HG03469 (cell line): ENCODE measurements at regions not wholly inside any gene's neighbourhood (a gene's known extent, or its start where the extent isn't known, plus 50 kb on each side); places are given as distances from the start of the nearest gene placed in this dataset.
"Not testable (repeated sequence)": the region's sequence is repeated elsewhere in the genome, so short reads cannot be mapped to it uniquely, and the experiment has no call there.

Source experiments
- ATAC-seq: cut with Tn5 transposase; IDR thresholded peaks from one replicate; pipeline ENCODE4 v1.9.1; 2021; ENCODE audit warnings: mild to moderate bottlenecking, moderate library complexity, moderate number of reproducible peaks; ENCODE audit not compliant: unreplicated experiment

DNA sequence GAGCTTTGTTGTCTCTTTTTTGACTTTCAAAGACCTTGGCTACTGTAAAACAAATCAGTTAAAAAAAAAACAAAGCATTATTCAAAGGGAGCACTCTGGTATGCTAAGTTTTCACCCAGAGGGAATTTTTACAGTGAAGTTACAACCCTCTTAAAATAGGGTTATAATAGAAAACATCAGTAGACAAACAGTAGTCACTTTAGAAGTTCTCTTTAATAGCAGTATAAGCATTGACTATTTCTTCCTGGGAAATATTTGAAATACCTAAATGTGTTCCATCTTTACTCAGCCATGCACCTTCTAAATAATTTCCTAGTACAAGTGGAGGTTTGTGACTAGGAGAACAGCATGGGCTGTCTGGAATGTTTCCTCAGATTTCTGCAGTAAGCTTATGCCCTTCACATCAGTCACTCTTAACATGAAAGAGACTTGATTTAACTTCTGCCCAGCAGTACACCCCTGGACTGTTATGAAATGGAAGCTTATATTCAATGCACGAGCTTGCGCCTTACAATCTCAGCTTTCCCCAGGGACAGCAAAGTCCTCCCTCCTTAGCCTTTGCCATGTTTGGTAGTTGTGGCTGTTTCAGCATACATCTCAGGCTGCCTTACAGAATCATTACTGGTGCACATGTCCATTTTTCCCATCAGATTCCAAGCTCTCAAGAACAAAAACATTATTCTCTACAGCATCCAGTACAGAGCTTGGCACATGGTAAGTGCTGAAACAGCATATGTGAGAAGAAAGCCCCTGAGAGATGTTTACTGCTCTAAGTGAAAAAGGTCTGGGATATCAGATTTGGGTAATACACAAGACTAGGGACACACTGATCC is 191.5 kb downstream of the ZNF608 start:
- no peak for ATAC-seq

DNA sequence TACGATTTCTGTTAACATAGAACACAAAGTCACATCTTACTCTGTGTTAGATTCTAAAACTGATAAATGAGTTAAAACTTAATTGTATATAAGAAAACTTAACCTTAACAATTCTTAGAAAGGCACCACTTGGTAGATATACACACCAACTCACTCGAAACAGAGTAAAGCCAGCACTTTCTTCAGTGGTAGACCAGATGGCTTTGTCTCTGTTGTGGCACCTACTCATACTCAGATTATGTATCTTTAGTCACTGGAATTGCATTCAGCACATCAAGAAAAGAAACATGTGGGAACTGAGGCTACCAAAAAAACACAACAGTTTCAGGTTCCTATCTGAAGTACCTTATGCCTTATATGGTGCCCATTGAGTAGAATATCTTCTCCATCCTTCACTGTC is 192.5 kb downstream of the ZNF608 start:
- no peak for ATAC-seq

DNA sequence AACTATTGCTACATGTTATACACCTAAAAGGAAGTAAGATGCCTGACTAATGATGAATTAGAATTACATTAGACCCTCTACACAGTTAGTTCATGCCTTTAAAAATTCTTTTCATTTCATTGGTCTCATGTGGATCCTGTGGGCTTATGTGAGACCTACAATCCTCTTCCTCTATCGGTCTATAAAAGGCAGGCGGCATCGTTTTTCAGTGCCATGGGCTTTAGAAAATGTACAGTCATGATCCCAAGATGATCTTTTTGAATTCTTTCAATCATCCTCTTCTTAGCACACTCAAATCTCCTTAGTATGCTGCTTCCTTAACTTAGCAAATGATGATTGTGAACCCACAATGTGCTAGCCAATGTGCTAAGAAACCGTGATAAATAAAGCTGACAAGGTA is 193.9 kb downstream of the ZNF608 start:
- no peak for ATAC-seq

DNA sequence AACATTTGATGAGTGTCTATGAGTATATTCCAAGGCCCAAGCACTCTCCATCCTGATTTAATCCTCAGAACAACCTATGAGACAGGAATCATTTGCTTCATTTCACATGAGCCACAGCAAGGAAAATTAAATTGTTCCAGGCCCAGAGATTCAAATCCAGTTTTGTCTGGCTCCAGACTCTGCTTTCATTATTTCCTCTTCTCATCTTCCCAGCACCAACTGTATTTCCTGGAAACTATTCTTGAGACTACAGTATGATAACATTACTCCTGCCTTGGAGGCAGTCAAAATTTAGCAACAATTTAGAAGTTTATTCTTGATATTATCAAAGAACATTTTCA is 194.5 kb downstream of the ZNF608 start:
- no peak for ATAC-seq

DNA sequence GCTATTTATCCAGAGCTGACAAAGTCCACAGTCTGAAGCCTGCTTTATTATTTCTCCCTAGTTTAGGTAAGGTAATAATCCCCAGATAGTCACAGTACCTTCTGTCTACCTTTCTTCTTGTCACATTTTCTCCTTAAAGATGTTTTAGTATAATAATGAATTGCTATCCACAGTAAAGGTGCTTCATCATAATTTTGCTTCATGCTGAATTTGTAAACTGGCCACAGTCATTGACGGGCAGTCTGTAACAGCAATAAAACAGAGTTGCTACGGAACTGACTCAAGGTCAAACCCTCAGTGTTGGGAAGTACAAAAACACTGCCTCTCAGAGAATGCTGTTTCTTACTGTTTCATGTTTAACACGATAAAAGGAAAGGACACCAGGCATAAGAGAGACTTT is 195.7 kb downstream of the ZNF608 start:
- ATAC-seq: no peak

DNA sequence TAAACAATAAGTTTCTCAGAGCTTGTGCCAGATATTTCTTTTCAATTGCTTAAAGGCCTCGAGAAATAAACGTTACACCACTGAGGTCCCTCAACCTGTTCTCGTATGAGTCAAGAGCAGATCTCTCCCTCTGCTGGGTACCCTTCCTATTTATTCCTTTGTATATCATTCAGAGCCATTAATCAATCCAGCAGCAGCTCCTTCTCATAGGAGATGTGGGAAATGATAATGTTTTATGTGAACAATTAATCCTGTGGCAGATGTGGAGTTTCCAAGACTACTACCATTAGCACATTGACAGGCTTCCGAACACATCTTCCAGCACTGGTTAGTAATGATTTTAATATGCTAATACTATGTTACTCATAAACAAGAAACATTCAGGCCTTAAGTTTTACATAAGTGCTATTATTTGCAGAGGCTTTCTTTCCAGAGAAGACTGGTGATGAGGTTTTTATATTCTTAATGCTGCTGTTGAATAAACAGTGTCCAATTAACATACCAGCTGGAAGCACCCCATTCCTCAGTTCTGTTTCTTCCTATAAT is 196.5 kb downstream of the ZNF608 start:
- no peak for ATAC-seq

DNA sequence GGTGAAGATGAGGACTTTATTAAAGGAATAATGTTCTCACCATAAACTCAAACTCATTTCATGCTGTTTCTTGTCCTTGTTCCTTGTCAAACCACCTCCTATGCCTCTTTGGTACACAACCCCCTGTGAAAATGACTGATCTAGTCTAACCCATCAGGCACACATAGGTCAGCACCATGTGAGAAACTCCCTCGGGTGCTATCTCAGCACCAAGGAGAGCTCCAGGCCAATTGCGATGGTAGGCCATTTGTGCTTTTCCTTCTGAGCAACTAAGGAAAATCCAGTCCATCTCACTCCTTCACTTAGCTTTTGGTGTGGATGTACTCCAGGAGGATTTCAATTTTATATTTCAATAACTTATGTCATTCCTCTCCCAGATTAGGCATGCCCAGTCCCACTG is 199.8 kb downstream of the ZNF608 start:
- ATAC-seq: no peak

DNA sequence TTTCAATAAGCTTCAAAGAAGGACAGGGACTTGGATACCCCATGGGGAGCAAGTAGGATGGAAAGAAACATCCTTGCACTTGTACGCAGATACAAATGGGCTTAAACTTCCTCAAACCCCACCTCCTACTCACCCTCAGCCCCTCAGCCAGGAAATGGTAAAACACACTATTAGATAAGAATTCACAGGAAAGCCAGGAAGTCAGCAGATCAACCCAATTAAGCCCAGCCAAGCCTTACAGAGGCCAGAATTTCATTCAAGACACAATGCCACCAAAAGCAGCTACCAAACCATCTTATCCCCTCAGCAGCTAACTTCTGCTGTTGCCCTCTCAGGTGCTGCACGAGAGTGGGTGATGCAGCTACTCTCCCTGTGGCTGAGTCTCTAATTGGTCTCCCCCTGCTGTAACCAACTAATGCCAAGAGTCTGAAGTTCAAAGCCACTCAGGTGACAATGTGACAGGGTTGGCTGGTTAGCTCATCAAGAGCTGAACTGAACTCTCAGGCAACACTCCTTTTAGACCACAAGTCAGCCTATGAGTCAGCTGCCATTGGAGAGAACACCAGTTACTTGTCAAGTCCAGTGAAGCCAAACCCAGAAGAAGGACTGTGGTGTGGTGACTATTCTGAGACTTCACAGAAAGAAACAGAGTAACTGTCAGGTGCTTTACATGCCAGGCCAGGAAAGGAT is 201.9 kb downstream of the ZNF608 start:
- ATAC-seq: peak; percentile 97

DNA sequence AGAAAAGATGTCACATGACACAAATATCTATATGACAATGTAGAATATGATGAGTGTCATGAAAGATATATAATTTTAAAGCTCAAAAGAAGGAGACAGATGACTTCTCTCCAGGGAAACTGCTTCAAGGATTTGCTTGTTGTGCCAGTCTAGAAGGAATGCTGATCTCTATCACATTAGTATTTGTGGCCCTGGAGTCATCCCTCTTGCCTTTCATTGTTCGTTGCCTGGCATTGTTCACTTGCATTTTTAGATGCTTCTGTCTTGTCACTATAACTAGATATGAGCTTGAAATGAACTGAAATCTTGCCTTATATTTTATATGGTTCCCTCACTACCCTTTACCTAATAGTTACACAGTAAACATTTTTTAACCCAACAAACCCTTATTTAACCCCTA is 207.5 kb downstream of the ZNF608 start:
- ATAC-seq: no peak

DNA sequence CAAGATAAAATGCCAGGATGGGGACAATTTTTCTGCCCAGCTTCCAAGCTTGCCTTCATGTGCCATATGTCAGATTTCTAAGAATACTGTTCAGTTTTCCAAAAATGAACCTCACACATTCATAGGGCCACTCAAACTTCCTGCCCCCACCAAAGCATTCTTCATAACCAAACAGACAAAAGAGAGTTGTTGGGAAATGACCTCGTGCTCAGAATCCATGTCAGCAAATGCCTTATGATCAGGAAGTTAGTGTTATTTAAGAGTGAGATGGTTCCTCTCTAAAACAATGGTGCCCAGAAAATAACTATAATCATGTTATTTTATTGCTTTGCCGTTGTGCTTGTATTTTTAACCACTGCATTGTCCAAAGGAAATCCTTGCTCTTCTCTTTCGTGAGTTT is 208.2 kb downstream of the ZNF608 start:
- no peak for ATAC-seq

DNA sequence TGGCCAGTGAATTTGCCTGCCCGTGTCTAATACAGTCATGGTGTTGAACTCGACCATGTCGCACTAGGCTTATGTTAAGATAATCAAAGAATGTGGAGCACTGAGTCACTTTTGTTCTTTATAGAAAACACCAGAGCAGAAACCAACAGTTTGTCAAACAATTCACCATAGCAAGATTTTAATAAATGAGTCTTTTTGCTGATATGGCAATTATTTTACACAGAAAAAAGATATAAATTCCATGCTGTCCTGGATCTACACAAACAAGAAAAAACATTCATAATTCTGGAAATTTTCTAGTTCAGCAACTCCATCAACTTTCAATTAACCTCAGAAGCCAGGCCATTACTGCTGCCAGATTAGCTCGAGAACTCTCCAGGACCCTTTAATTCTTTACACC is 208.9 kb downstream of the ZNF608 start:
- no peak for ATAC-seq

DNA sequence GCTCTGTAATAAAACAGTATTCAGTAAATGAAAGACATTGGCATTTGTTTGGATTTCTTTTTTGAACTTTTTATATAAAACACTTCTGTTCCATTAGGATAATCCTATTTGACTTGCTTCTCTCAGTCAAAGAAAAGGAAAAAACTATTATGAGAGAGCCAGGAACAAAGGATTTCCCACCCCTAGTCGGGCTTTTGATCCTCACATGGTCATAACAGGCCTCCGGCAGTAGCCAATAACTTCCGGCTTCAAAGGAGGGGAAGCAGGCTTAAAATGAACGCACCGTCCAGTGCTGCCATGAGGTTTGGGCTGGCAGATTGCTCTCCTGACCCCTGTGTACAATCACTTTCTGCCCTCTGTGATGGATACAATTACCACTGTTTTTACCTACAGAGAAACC is 209.3 kb downstream of the ZNF608 start:
- no peak for ATAC-seq

DNA sequence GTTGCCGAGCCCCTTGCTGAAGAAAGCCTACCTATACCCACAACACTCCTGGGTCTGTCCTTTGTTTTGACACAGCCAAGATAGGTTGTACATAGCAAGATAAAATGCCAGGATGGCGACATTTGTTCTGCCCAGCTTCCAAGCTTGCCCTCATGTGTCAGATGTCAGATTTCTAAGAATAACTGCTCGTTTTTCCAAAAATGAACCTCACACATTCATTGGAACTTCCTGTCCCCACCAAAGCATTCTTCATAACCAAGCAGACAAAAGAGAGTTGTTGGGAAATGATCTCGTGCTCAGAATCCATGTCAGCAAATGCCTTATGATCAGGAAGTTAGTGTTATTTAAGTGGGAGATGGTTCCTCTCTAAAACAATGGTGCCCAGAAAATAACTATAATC is 210.1 kb downstream of the ZNF608 start:
- ATAC-seq: no peak

DNA sequence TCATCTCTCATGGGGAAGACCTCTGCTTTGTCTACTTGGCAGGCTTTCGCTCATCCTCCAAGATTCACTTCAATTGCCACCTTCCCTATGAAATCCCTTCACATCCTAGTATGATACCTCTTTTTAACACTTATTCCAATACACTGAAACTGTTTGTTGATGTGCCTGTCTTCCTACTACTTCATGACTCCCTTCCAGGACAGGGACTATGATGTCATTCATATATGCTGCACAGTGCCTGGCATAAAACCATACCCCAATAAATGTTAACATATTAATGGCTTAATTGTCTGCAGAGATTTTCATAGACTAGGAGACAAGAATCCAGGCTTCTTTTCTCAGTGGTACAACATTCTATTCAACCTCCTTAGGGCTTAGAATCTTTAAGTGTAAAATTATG is 215.5 kb downstream of the ZNF608 start:
- ATAC-seq: no peak

DNA sequence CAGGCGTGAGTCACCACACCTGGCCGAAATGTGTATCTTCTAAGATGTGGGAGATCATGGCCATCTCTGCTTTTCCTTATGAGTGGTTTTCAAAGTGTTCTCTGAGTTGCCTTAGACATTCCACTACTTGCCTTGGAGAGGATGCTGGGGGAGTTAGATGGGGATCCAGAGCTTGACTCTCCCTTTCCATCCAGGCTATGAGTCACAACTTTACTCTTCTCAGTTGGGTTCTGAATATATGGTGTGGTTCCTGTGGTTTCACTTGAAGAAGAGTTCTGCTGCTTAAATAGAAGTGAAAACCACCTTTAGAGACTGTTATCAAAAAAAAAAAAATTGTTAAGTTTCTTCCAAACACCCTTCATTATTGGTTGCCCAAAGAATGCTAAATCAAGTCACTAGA is 217.6 kb downstream of the ZNF608 start:
- no peak for ATAC-seq

DNA sequence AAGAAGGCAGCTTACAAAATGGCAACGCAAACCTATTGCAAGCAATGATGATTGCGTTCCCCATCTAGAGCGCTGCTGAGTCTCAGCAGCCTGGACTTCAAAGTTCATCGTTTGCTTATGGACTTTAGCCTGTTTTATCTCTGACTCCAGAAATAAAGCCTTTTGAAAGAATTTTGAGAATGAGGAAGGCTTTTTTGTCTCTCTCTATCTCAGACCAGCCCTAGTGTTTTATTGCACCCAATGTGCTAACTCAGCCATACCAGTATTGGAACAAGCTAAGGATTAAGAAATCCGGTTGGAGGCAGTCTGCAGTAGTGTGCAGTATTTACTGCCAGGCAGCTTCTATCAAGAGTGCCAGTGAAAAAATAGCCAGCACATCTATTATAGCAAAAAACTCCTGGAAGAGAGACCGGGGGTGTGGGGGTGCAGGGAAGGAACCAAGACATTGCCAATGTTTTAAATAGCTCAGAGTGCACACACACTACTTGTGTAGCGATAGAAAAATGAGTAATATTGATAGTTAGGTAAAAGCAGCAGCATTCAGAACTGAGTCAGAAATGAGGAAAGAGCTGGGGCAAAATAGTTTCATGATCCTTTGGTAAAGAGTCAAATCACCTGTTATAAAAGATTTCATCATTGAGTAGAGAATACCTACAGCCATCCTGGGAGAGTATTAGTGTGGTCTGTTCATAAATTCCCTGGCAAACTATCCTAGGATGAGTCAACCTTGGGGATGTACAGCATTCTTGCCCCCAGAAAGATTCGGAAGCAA is 219.0 kb downstream of the ZNF608 start:
- peak; percentile 31 for ATAC-seq

DNA sequence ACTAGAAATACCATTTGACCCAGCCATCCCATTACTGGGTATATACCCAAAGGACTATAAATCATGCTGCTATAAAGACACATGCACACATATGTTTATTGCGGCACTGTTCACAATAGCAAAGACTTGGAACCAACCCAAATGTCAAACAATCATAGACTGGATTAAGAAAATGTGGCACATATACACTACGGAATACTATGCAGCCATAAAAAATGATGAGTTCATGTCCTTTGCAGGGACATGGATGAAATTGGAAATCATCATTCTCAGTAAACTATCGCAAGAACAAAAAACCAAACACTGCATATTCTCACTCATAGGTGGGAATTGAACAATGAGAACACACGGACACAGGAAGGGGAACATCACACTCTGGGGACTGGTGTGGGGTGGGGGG is 220.4 kb downstream of the ZNF608 start:
- not testable (repeated sequence) for ATAC-seq

DNA sequence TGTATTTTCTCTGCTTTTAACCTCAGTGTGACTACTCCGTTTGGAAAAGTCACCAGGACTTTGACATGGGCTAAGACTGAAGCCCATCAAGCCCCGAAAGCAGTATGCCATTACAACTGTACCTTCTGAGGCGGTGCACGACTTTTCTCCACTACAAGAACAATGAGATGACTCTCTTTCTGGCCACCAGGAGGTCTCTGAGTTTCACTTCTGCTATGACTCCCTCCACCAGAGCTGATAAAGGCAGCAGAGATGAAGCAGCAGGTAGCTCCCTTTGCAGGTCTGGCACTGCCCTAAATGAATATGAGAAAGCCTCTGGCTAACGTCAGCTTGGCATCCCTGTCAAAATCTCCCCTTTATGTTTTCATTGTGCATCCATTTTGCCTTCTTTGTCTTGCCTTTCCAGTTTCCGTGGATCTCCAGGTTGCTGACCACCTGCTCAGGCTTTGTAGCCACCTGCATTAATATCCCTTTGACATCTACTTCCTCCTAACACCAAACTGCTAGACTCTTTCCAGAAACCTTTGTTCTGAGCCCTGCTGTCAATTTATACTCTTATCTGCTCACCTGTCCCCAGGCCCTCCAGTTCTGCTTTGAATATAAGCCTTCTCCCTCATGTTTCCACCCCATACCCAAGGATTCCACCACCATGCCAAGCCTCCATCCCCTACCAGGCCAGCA is 221.7 kb downstream of the ZNF608 start:
- ATAC-seq: peak; percentile 85

DNA sequence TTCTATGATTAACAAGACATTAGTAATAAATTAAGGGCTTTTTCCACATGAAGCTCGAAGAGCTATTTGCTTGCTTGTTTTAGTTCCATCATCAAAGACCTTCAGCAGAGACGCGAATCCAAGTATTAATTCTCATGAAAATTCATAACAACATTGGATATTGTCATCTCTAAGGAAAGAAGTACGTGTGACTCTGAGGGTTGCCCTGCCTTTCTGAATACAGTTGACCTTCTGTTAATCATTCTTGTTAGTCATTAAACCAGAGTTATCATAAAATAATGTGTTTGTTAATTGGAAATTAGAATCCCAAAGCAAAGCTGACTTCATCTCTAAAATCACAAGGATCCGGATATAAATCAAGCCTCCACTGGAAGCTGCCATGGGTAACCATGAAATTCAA is 222.5 kb downstream of the ZNF608 start:
- no peak for ATAC-seq

DNA sequence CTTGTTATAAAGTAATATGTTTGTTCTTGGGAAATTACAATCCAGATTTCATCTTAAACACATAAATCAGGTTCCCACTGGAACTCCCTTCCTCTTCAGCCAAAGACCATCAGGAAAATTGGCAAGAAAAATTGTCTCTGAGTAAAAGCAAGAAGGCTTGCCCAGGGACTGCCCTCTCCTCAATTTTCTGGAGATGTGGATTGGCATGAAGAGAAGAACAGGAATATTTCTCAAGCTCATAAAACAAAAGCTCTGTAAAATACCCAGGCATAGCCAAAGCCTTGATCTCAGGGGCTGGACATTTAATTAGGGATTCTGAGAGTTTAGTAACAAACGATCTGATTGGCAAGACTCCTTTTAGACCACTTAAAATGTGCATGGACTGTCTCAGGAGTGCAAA is 223.4 kb downstream of the ZNF608 start:
- no peak for ATAC-seq
